HG03558 (cell line): ENCODE measurements at regions not wholly inside any gene's neighbourhood (a gene's known extent, or its start where the extent isn't known, plus 50 kb on each side); places are given as distances from the start of the nearest gene placed in this dataset.

Experiments used
- ATAC-seq: cut with Tn5 transposase; IDR thresholded peaks from one replicate; pipeline ENCODE4 v1.9.1; 2021; ENCODE audit warnings: moderate number of reproducible peaks; ENCODE audit not compliant: unreplicated experiment; ENCODE audit errors: extremely low read depth

- ATAC-seq: no peak
Measured at GRCh38 chr18:79608535-79608934, 71.1 kb upstream of the CTDP1 start.

- no peak for ATAC-seq
Measured at GRCh38 chr18:79608999-79609461, 70.6 kb upstream of the CTDP1 start.

- ATAC-seq: no peak
Measured at GRCh38 chr18:79609841-79610281, 69.7 kb upstream of the CTDP1 start.

GRCh38 chr18:79610461-79611039, 69.1 kb upstream of the CTDP1 start:
- no peak for ATAC-seq

GRCh38 chr18:79611040-79611681, 68.4 kb upstream of the CTDP1 start:
- no peak for ATAC-seq

- ATAC-seq: no peak
Measured at GRCh38 chr18:79612291-79613108, 67.1 kb upstream of the CTDP1 start.

- ATAC-seq: no peak
Measured at GRCh38 chr18:79613186-79613931, 66.2 kb upstream of the CTDP1 start.

GRCh38 chr18:79614211-79614955, 65.2 kb upstream of the CTDP1 start:
- no peak for ATAC-seq

GRCh38 chr18:79615091-79615490, 64.5 kb upstream of the CTDP1 start:
- ATAC-seq: no peak

GRCh38 chr18:79615586-79615985, 64.0 kb upstream of the CTDP1 start:
- ATAC-seq: no peak

GRCh38 chr18:79616651-79617510, 62.7 kb upstream of the CTDP1 start:
- no peak for ATAC-seq

GRCh38 chr18:79617511-79618500, 61.8 kb upstream of the CTDP1 start:
- ATAC-seq: no peak

GRCh38 chr18:79620576-79621165, 58.9 kb upstream of the CTDP1 start:
- no peak for ATAC-seq

- no peak for ATAC-seq
Measured at GRCh38 chr18:79621501-79621900, 58.1 kb upstream of the CTDP1 start.

- ATAC-seq: no peak
Measured at GRCh38 chr18:79622004-79622403, 57.6 kb upstream of the CTDP1 start.

- ATAC-seq: no peak
Measured at GRCh38 chr18:79624356-79625170, 55.0 kb upstream of the CTDP1 start.
